ENCODE measurements at regions not wholly inside any gene's neighbourhood (a gene's known extent, or its start where the extent isn't known, plus 50 kb on each side); places are given as distances from the start of the nearest gene placed in this dataset.
A peak's percentile ranks its signal among the peaks of the same experiment; 100 is the strongest.
"Not testable (repeated sequence)": the region's sequence is repeated elsewhere in the genome, so short reads cannot be mapped to it uniquely, and the experiment has no call there.

- H3K4me2 ChIP-seq = no peak overlapping the region
- no peak overlapping the region for H3K4me3 ChIP-seq (ENCODE audit: low read depth in 2 of 2, low read length in 1 of 2)
- H3K9me3 ChIP-seq = no peaks in the 10 kb centered on the region; the same call in 1 of the 2 replicates
- ChIA-PET CTCF (interaction anchor here (1.1 to 1.5 kb wide), 2 partner anchors 10 to 11 kb away, joined by 3 to 6 read pairs; no protein-coding TSS in a partner anchor), POLR2A (no interaction called here)
- H4K20me1 ChIP-seq (ENCODE audit: insufficient read depth) = no peaks in the 10 kb centered on the region
- H3K79me2 ChIP-seq (ENCODE audit: insufficient read depth) = no peaks in the 10 kb centered on the region
- TF ChIP-seq ZBTB33 (IDR thresholded peaks at IDR 0.05; ENCODE audit: borderline replicate concordance, low read depth) (no peak), RAD21 (IDR thresholded peaks at IDR 0.05; ENCODE audit: low read length) (peak; percentile 36)
- H3K27me3 ChIP-seq (ENCODE audit: insufficient read depth) = no peaks in the 10 kb centered on the region
- H3F3A ChIP-seq (replicated peaks; ENCODE audit: insufficient read depth) = no peaks in the 10 kb centered on the region
- H3K36me3 ChIP-seq (replicated peaks in 1 of 2; ENCODE audit: control insufficient read depth in 1 of 2, insufficient read depth in 2 of 2, low read length in 1 of 2) = no peaks in the 10 kb centered on the region
- H3K27ac ChIP-seq (ENCODE audit: low read depth in 2 of 2, low read length in 1 of 2) = no peak overlapping the region
- no peak overlapping the region for H2AFZ ChIP-seq (ENCODE audit: low read depth)
- 61% methylated on average over 2 of the region's 6 CpGs for WGBS (ENCODE audit: low lambda C conversion rate)
- DNase-seq = no peak
- H3K9ac ChIP-seq = no peak overlapping the region
- H3K4me1 ChIP-seq (ENCODE audit: control insufficient read depth in 1 of 2, insufficient read depth in 2 of 2, low read depth in 1 of 2, low read length in 1 of 2) = no peaks in the 10 kb centered on the region
- no peaks in the 10 kb centered on the region for H3K9me2 ChIP-seq
These were observed 1081.7 kb downstream of the NAALADL2 start for GRCh38 chr3:175940881-175941280.

GRCh38 chr3:175940243-175940642 is 1081.1 kb downstream of the NAALADL2 start:
- Histone ChIP-seq H3F3A (replicated peaks; ENCODE audit: insufficient read depth) (no peaks in the 10 kb centered on the region), H3K9me3 (no peaks in the 10 kb centered on the region; the same call in 1 of the 2 replicates), H3K79me2 (ENCODE audit: insufficient read depth) (no peaks in the 10 kb centered on the region), H3K27me3 (ENCODE audit: insufficient read depth) (no peaks in the 10 kb centered on the region), H3K9ac (no peak overlapping the region), H3K4me1 (ENCODE audit: control insufficient read depth in 1 of 2, insufficient read depth in 2 of 2, low read depth in 1 of 2, low read length in 1 of 2) (no peaks in the 10 kb centered on the region), H3K9me2 (no peaks in the 10 kb centered on the region), H2AFZ (ENCODE audit: low read depth) (no peak overlapping the region), H4K20me1 (ENCODE audit: insufficient read depth) (no peaks in the 10 kb centered on the region), H3K36me3 (replicated peaks in 1 of 2; ENCODE audit: control insufficient read depth in 1 of 2, insufficient read depth in 2 of 2, low read length in 1 of 2) (no peaks in the 10 kb centered on the region), H3K4me3 (ENCODE audit: low read depth in 2 of 2, low read length in 1 of 2) (no peak overlapping the region), H3K4me2 (no peak overlapping the region), H3K27ac (ENCODE audit: low read depth in 2 of 2, low read length in 1 of 2) (no peak overlapping the region)
- POLR2A ChIA-PET = no interaction called here
- WGBS (ENCODE audit: low lambda C conversion rate) = 68% methylated on average over 5 of the region's 5 CpGs
- no peak for DNase-seq
- TF ChIP-seq JUND (IDR thresholded peaks at IDR 0.05) = no peak
- no peak for TF ChIP-seq GABPA (IDR thresholded peaks at IDR 0.05; ENCODE audit: low read depth)
- no peak for TF ChIP-seq CHD2 (IDR thresholded peaks at IDR 0.05; ENCODE audit: low read length, partially characterized antibody)
- TF ChIP-seq NFIC (IDR thresholded peaks at IDR 0.05; ENCODE audit: borderline replicate concordance) = no peak
- no peak for TF ChIP-seq TAF1 (IDR thresholded peaks at IDR 0.05; ENCODE audit: borderline replicate concordance, low read depth, low read length)
- no peak for TF ChIP-seq FOXM1 (IDR thresholded peaks at IDR 0.05; ENCODE audit: low read depth)
- TF ChIP-seq ELF1 (IDR thresholded peaks at IDR 0.05) = no peak
- CTCF ChIA-PET = interaction anchor here (1.5 kb wide), 1 partner anchor 9 kb away, joined by 6 read pairs; no protein-coding TSS in a partner anchor

GRCh38 chr3:175937367-175937766 is 1078.2 kb downstream of the NAALADL2 start:
- H3K9me3 ChIP-seq; H3F3A ChIP-seq (replicated peaks; ENCODE audit: insufficient read depth); H3K9ac ChIP-seq; DNase-seq; H3K4me2 ChIP-seq; H3K27me3 ChIP-seq (ENCODE audit: insufficient read depth); H3K9me2 ChIP-seq; POLR2A ChIA-PET; H3K27ac ChIP-seq (ENCODE audit: low read depth in 2 of 2, low read length in 1 of 2); H3K4me1 ChIP-seq (ENCODE audit: control insufficient read depth in 1 of 2, insufficient read depth in 2 of 2, low read depth in 1 of 2, low read length in 1 of 2); H4K20me1 ChIP-seq (ENCODE audit: insufficient read depth); H3K36me3 ChIP-seq (replicated peaks in 1 of 2; ENCODE audit: control insufficient read depth in 1 of 2, insufficient read depth in 2 of 2, low read length in 1 of 2); H2AFZ ChIP-seq (ENCODE audit: low read depth); H3K79me2 ChIP-seq (ENCODE audit: insufficient read depth); CTCF ChIA-PET; H3K4me3 ChIP-seq (ENCODE audit: low read depth in 2 of 2, low read length in 1 of 2): not testable (repeated sequence)
- WGBS (ENCODE audit: low lambda C conversion rate) = no CpG with 5 or more reads among the region's 22 CpGs

All from SK-N-SH (cell line).